MM.1S (cell line): ENCODE measurements at regions not wholly inside any gene's neighbourhood (a gene's known extent, or its start where the extent isn't known, plus 50 kb on each side); places are given as distances from the start of the nearest gene placed in this dataset.

ENCODE experiments used
- EZH2 ChIP-seq: fragments of 300-600 bp; sonication (generic); optimal IDR thresholded peaks from 2 replicates; pipeline ENCODE3; 2017; ENCODE audit warnings: low read depth, mild to moderate bottlenecking, antibody characterized with exemption, low read length, mixed read lengths
- EZH2phosphoT487 ChIP-seq: fragments of 300-600 bp; sonication (generic); IDR thresholded peaks from 2 replicates; pipeline ENCODE4 v1.6.1; 2018; ENCODE audit warnings: antibody characterized with exemption, low read length
- TF ChIP-seq, protein P1 (sequence below): fragments of 300-600 bp; sonication (generic); IDR thresholded peaks from 2 replicates; pipeline ENCODE4 v1.5.1; 2016; ENCODE audit warnings: antibody characterized with exemption, low read length, mixed read lengths

DNA sequence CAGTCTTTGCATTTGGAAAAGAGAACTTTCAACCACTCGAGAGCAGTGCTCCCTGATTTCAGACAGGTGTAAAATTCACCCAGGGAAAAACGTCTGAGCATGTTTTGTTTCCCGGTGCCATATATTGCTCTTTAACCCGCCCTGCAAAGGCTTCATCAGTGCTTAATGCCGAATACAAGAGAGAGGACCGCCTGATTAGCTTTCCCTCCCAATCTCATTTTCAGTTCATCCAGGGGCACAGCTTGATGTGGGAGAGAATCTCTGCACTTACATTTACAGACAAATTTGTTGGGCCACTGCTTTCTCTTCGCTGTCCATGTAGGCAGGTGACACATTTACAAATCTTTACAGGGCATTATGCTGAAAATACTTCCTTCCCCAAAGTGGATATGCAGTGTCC lies 499.1 kb downstream of the LIG4 start:
- TF ChIP-seq, protein P1, sequence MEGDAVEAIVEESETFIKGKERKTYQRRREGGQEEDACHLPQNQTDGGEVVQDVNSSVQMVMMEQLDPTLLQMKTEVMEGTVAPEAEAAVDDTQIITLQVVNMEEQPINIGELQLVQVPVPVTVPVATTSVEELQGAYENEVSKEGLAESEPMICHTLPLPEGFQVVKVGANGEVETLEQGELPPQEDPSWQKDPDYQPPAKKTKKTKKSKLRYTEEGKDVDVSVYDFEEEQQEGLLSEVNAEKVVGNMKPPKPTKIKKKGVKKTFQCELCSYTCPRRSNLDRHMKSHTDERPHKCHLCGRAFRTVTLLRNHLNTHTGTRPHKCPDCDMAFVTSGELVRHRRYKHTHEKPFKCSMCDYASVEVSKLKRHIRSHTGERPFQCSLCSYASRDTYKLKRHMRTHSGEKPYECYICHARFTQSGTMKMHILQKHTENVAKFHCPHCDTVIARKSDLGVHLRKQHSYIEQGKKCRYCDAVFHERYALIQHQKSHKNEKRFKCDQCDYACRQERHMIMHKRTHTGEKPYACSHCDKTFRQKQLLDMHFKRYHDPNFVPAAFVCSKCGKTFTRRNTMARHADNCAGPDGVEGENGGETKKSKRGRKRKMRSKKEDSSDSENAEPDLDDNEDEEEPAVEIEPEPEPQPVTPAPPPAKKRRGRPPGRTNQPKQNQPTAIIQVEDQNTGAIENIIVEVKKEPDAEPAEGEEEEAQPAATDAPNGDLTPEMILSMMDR: no peak
- TF ChIP-seq EZH2 (no peak), EZH2phosphoT487 (no peak)
